ENCODE measurements at regions not wholly inside any gene's neighbourhood (a gene's known extent, or its start where the extent isn't known, plus 50 kb on each side); places are given as distances from the start of the nearest gene placed in this dataset.

DNA sequence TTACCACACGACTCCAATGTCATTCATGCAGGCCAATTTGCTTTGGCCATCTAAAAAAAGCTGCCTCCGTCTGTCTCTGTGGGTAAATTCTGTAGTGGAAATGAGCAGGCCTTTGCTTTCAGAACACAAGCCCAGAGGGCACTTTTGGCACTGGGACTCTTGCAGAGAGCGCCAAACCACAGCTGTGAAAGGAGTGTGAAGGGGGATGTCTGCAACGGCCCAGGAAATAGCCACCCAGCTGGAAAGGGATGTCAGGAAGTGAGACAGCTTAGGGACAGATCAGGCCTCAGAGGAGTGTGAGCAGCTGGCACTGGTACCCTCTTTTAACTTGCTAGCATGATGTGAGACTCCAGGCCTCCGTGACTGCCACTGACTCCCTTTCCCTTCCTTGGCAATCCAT, 152.4 kb downstream of the DKK1 start:
- Histone ChIP-seq H3K27me3 (no peaks in the 10 kb centered on the region), H3K27ac (no peak overlapping the region), H3K36me3 (no peaks in the 10 kb centered on the region), H3K4me1 (no peaks in the 10 kb centered on the region), H3K9me3 (no peaks in the 10 kb centered on the region), H3K4me3 (no peak overlapping the region)
- TF ChIP-seq POLR2A (IDR thresholded peaks at IDR 0.05): no peak
- TF ChIP-seq, protein P1, sequence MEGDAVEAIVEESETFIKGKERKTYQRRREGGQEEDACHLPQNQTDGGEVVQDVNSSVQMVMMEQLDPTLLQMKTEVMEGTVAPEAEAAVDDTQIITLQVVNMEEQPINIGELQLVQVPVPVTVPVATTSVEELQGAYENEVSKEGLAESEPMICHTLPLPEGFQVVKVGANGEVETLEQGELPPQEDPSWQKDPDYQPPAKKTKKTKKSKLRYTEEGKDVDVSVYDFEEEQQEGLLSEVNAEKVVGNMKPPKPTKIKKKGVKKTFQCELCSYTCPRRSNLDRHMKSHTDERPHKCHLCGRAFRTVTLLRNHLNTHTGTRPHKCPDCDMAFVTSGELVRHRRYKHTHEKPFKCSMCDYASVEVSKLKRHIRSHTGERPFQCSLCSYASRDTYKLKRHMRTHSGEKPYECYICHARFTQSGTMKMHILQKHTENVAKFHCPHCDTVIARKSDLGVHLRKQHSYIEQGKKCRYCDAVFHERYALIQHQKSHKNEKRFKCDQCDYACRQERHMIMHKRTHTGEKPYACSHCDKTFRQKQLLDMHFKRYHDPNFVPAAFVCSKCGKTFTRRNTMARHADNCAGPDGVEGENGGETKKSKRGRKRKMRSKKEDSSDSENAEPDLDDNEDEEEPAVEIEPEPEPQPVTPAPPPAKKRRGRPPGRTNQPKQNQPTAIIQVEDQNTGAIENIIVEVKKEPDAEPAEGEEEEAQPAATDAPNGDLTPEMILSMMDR (IDR thresholded peaks at IDR 0.05): no peak
- intact Hi-C loops (cut with DNase I): no loop called here
- DNase-seq: no peak
- 40 to 50% (median 44%) methylated on average over 5 of the region's 5 CpGs for WGBS, 4 donors
- ATAC-seq: no peak

GRCh38 chr10:52469970-52470705, 156.1 kb downstream of the DKK1 start:
- Histone ChIP-seq H3K4me3 (no peak overlapping the region), H3K27ac (no peak overlapping the region), H3K36me3 (no peaks in the 10 kb centered on the region), H3K27me3 (peaks cover 0 to 2% (median 0%) of the 10 kb centered on the region in 9 donors), H3K4me1 (no peaks in the 10 kb centered on the region), H3K9me3 (no peaks in the 10 kb centered on the region)
- DNase-seq: no peak
- intact Hi-C loops (cut with DNase I): no loop called here
- TF ChIP-seq, protein P1 (IDR thresholded peaks at IDR 0.05): no peak
- TF ChIP-seq POLR2A (IDR thresholded peaks at IDR 0.05): no peak
- ATAC-seq: no peak
- 72 to 92% (median 84%) methylated on average over 1 of the region's 1 CpG for WGBS, 4 donors

GRCh38 chr10:52472406-52473146, 158.5 kb downstream of the DKK1 start:
- H3K27me3 ChIP-seq: peaks cover 0 to 2% (median 0%) of the 10 kb centered on the region in 9 donors
- TF ChIP-seq, protein P1 (IDR thresholded peaks at IDR 0.05): no peak
- no peak for TF ChIP-seq POLR2A (IDR thresholded peaks at IDR 0.05)
- H3K4me3 ChIP-seq: no peak overlapping the region
- no peaks in the 10 kb centered on the region for H3K36me3 ChIP-seq
- H3K9me3 ChIP-seq: no peaks in the 10 kb centered on the region
- 79 to 80% (median 80%) methylated on average over 5 of the region's 5 CpGs for WGBS, 4 donors
- ATAC-seq (no peak), DNase-seq (no peak)
- intact Hi-C loops (cut with DNase I): no loop called here
- no peak overlapping the region for H3K27ac ChIP-seq
- H3K4me1 ChIP-seq: no peaks in the 10 kb centered on the region

DNA sequence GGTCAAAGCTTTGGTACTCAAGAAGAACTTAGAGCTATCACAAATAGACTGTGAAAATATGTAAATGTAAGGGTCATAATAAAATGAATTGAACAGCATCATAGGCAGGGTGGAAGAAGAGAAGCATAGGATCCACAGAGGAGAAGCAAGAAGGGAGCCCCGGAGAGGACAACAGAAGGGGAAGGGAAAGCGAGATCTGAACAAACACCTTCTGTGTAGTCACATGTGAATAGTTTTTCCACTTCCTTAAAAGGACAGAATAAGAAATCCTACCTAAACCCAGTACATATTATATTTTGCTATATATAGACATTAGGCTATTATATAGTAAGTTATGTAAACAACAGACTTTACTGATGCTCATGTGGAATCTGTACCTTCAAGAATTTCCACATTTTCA, 160.2 kb downstream of the DKK1 start:
- no peaks in the 10 kb centered on the region for H3K9me3 ChIP-seq
- TF ChIP-seq POLR2A (IDR thresholded peaks at IDR 0.05): no peak
- TF ChIP-seq, protein P1 (IDR thresholded peaks at IDR 0.05): no peak
- no peaks in the 10 kb centered on the region for H3K36me3 ChIP-seq
- WGBS, 4 donors: 77 to 92% (median 83%) methylated on average over 2 of the region's 2 CpGs
- H3K4me1 ChIP-seq: no peaks in the 10 kb centered on the region
- peaks cover 0 to 2% (median 0%) of the 10 kb centered on the region in 9 donors for H3K27me3 ChIP-seq
- intact Hi-C loops (cut with DNase I): no loop called here
- ATAC-seq (no peak), DNase-seq (no peak)
- H3K27ac ChIP-seq: no peak overlapping the region
- no peak overlapping the region for H3K4me3 ChIP-seq
